Activated CD4-positive, alpha-beta T cell treated with anti-CD3 and anti-CD28 coated beads, Interleukin-2, amount 50 U/mL, for 48 hours (primary cell): ENCODE measurements at regions not wholly inside any gene's neighbourhood (a gene's known extent, or its start where the extent isn't known, plus 50 kb on each side); places are given as distances from the start of the nearest gene placed in this dataset.

ENCODE experiments used
- DNase-seq, 2 experiments: peaks; one replicate each; pipeline ENCODE4 v3.0.0-alpha.2; 2020

- peak; percentile 26 to 43 for DNase-seq
Observed at GRCh38 chr6:144582939-144583613, 297.9 kb downstream of the UTRN start.

GRCh38 chr6:144583614-144583954 is 298.4 kb downstream of the UTRN start:
- DNase-seq = no peak

GRCh38 chr6:144585217-144585814 is 300.2 kb downstream of the UTRN start:
- DNase-seq = no peak

- DNase-seq = no peak
Observed at GRCh38 chr6:144586986-144587385, 301.9 kb downstream of the UTRN start.

- DNase-seq = no peak
Observed at GRCh38 chr6:144588697-144589325, 303.7 kb downstream of the UTRN start.

GRCh38 chr6:144590532-144590931 is 305.4 kb downstream of the UTRN start:
- no peak for DNase-seq

- no peak for DNase-seq
Observed at GRCh38 chr6:144593392-144593791, 308.3 kb downstream of the UTRN start.

GRCh38 chr6:144594585-144594984 is 309.4 kb downstream of the UTRN start:
- no peak for DNase-seq

GRCh38 chr6:144595266-144595665 is 310.1 kb downstream of the UTRN start:
- DNase-seq = no peak

GRCh38 chr6:144597511-144597910 is 312.4 kb downstream of the UTRN start:
- DNase-seq = no peak

GRCh38 chr6:144599615-144600014 is 314.5 kb downstream of the UTRN start:
- DNase-seq = no peak

- no peak for DNase-seq
Observed at GRCh38 chr6:144601221-144601620, 316.1 kb downstream of the UTRN start.

GRCh38 chr6:144602523-144603180 is 317.5 kb downstream of the UTRN start:
- DNase-seq = no peak

GRCh38 chr6:144606083-144606482 is 320.9 kb downstream of the UTRN start:
- no peak for DNase-seq

- no peak for DNase-seq
Observed at GRCh38 chr6:144607998-144608735, 323.0 kb downstream of the UTRN start.

GRCh38 chr6:144612811-144613210 is 327.7 kb downstream of the UTRN start:
- DNase-seq = no peak

- DNase-seq = no peak
Observed at GRCh38 chr6:144613859-144614258, 328.7 kb downstream of the UTRN start.

- DNase-seq = no peak
Observed at GRCh38 chr6:144615870-144616269, 330.7 kb downstream of the UTRN start.

- DNase-seq = no peak
Observed at GRCh38 chr6:144617191-144617590, 332.1 kb downstream of the UTRN start.

GRCh38 chr6:144617708-144618107 is 332.6 kb downstream of the UTRN start:
- no peak for DNase-seq

- DNase-seq = no peak
Observed at GRCh38 chr6:144619966-144620365, 334.8 kb downstream of the UTRN start.

- DNase-seq = no peak
Observed at GRCh38 chr6:144621332-144621731, 336.2 kb downstream of the UTRN start.

- no peak for DNase-seq
Observed at GRCh38 chr6:144624246-144624645, 339.1 kb downstream of the UTRN start.
